ENCODE measurements at regions not wholly inside any gene's neighbourhood (a gene's known extent, or its start where the extent isn't known, plus 50 kb on each side); places are given as distances from the start of the nearest gene placed in this dataset.
"Not testable (repeated sequence)": the region's sequence is repeated elsewhere in the genome, so short reads cannot be mapped to it uniquely, and the experiment has no call there.

DNA sequence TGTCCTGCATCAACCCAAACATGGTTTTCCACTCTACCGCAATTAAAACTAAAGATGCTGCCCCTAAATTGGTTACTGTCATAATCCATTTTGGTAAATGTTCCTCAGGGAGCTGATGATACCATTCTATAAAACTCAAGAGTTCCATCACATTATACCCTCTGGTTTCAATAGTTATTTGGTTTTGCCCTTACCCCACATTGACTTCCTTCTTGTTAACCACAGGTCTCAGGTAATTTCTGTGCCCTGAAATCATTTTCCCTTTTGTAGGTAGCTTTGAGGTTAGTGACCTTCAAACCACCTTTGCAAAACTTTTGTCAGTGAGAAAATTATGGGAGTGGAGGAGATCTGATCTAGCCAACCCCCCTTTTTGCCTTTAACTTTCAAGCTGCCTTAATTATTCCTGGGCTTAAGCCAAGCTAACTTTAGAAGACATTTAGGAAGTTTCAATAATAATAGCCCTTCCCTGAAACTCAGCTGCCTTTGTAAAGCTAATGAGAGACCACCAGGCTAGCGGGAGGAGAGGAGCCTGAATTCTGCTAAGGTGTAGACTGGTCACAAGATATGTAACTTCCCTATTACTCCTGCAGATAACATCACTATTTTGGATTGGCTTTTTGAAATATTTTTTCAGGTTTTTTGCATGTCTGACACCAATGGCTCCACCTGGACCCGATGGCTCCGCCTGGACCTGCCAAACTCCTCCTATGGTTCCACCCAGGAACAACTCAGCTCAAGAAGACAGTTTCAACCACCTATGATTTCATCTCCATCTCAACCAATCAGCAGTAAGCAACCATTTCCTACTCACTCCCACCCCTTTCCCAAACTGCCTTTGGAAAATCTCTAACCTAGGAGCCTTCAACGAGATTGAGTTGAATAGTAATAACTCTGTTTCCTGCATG lies 224.9 kb downstream of the HS3ST3B1 start:
- Histone ChIP-seq H4K20me1 (ENCODE audit: insufficient read depth, poor library complexity, severe bottlenecking) (no peaks in the 10 kb centered on the region), H3K36me3 (replicated peaks; ENCODE audit: insufficient read depth, low read depth) (no peaks in the 10 kb centered on the region), H3K27me3 (no peaks in the 10 kb centered on the region), H3K27ac (no peak overlapping the region), H3K4me2 (no peak overlapping the region), H2AFZ (no peak overlapping the region), H3K4me3 (no peak overlapping the region), H3K4me1 (ENCODE audit: insufficient read depth) (no peaks in the 10 kb centered on the region), H3K9me3 (ENCODE audit: low read depth) (no peaks in the 10 kb centered on the region), H3K79me2 (no peaks in the 10 kb centered on the region), H3K9me2 (replicated peaks; ENCODE audit: insufficient read depth) (no peaks in the 10 kb centered on the region)
- TF ChIP-seq EZH2phosphoT487 (IDR thresholded peaks at IDR 0.05; ENCODE audit: low read depth, severe bottlenecking, unreplicated experiment) (no peak), EZH2 (IDR thresholded peaks at IDR 0.05; ENCODE audit: borderline replicate concordance) (no peak)
- TF ChIP-seq, protein P1, sequence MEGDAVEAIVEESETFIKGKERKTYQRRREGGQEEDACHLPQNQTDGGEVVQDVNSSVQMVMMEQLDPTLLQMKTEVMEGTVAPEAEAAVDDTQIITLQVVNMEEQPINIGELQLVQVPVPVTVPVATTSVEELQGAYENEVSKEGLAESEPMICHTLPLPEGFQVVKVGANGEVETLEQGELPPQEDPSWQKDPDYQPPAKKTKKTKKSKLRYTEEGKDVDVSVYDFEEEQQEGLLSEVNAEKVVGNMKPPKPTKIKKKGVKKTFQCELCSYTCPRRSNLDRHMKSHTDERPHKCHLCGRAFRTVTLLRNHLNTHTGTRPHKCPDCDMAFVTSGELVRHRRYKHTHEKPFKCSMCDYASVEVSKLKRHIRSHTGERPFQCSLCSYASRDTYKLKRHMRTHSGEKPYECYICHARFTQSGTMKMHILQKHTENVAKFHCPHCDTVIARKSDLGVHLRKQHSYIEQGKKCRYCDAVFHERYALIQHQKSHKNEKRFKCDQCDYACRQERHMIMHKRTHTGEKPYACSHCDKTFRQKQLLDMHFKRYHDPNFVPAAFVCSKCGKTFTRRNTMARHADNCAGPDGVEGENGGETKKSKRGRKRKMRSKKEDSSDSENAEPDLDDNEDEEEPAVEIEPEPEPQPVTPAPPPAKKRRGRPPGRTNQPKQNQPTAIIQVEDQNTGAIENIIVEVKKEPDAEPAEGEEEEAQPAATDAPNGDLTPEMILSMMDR (IDR thresholded peaks at IDR 0.05; ENCODE audit: poor library complexity), result no peak
- DNase-seq (ENCODE audit: low spot score), result no peak
- WGBS (ENCODE audit: low lambda C conversion rate, missing lambda C conversion rate), result 70% methylated on average over 5 of the region's 5 CpGs

GRCh38 chr17:14522795-14523387 lies 222.0 kb downstream of the HS3ST3B1 start:
- TF ChIP-seq EZH2 (IDR thresholded peaks at IDR 0.05; ENCODE audit: borderline replicate concordance) (no peak), EZH2phosphoT487 (IDR thresholded peaks at IDR 0.05; ENCODE audit: low read depth, severe bottlenecking, unreplicated experiment) (no peak)
- TF ChIP-seq, protein P1 (IDR thresholded peaks at IDR 0.05; ENCODE audit: poor library complexity), result no peak
- H3K4me3 ChIP-seq, result no peak overlapping the region
- H4K20me1 ChIP-seq (ENCODE audit: insufficient read depth, poor library complexity, severe bottlenecking), result no peaks in the 10 kb centered on the region
- no peak overlapping the region for H3K4me2 ChIP-seq
- no peaks in the 10 kb centered on the region for H3K9me2 ChIP-seq (replicated peaks; ENCODE audit: insufficient read depth)
- H3K36me3 ChIP-seq (replicated peaks; ENCODE audit: insufficient read depth, low read depth), result no peaks in the 10 kb centered on the region
- H3K27me3 ChIP-seq, result no peaks in the 10 kb centered on the region
- H3K9me3 ChIP-seq (ENCODE audit: low read depth), result no peaks in the 10 kb centered on the region
- H3K4me1 ChIP-seq (ENCODE audit: insufficient read depth), result no peaks in the 10 kb centered on the region
- H2AFZ ChIP-seq, result no peak overlapping the region
- H3K27ac ChIP-seq, result no peak overlapping the region
- WGBS (ENCODE audit: low lambda C conversion rate, missing lambda C conversion rate), result 55% methylated on average over 3 of the region's 3 CpGs
- no peak for DNase-seq (ENCODE audit: low spot score)
- no peaks in the 10 kb centered on the region for H3K79me2 ChIP-seq

DNA sequence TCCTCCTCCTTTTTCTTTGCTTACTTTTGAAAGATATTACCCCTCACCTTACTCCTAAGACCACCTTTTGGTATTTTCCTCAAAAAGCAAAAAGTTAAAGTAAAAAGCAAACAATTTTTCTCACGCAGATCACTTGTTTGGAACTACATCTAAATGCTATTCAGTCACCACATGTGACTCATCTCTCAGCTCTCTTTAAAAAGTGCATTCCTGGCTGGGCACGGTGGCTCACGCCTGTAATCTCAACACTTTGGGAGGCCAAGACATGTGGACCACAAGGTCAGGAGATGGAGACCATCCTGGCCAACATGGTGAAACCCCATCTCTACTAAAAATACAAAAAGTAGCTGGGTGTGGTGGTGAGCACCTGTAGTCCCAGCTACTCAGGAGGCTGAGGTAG lies 218.0 kb downstream of the HS3ST3B1 start:
- not testable (repeated sequence) for H3K4me2 ChIP-seq

DNA sequence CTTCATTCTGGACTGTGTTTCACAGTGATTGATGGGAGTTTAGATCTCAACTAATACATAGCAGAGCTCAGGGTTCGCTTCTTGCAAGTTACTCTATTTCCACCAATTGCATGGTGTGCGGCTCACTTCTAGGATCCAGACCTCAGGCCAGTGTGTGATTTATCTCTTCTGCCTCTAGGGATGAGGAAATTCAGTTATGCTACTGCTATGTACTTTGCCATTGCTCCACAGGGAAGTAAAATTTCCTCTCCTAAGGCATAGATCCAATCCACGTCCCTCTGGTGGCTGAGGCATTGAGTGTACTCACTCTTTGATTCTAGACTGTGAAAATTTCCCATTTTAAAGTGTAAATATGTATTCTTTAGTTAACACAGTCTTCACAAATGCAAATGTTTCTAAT lies 214.1 kb downstream of the HS3ST3B1 start:
- WGBS (ENCODE audit: low lambda C conversion rate, missing lambda C conversion rate), result 77% methylated on average over 3 of the region's 3 CpGs
- no peak for TF ChIP-seq EZH2 (IDR thresholded peaks at IDR 0.05; ENCODE audit: borderline replicate concordance)
- no peak for TF ChIP-seq EZH2phosphoT487 (IDR thresholded peaks at IDR 0.05; ENCODE audit: low read depth, severe bottlenecking, unreplicated experiment)
- TF ChIP-seq, protein P1 (IDR thresholded peaks at IDR 0.05; ENCODE audit: poor library complexity), result no peak

More for the DNA sequence above, 218.0 kb downstream of the HS3ST3B1 start:
- H3K79me2 ChIP-seq; H3K9me3 ChIP-seq (ENCODE audit: low read depth); H2AFZ ChIP-seq; H3K36me3 ChIP-seq (replicated peaks; ENCODE audit: insufficient read depth, low read depth); H3K4me1 ChIP-seq (ENCODE audit: insufficient read depth); H3K27ac ChIP-seq; H3K4me3 ChIP-seq; DNase-seq (ENCODE audit: low spot score); H4K20me1 ChIP-seq (ENCODE audit: insufficient read depth, poor library complexity, severe bottlenecking); H3K27me3 ChIP-seq; H3K9me2 ChIP-seq (replicated peaks; ENCODE audit: insufficient read depth): not testable (repeated sequence)
- 78% methylated on average over 3 of the region's 3 CpGs for WGBS (ENCODE audit: low lambda C conversion rate, missing lambda C conversion rate)

More for the DNA sequence above, 214.1 kb downstream of the HS3ST3B1 start:
- no peaks in the 10 kb centered on the region for H3K79me2 ChIP-seq
- H3K36me3 ChIP-seq (replicated peaks; ENCODE audit: insufficient read depth, low read depth), result no peaks in the 10 kb centered on the region
- H3K27ac ChIP-seq, result no peak overlapping the region
- H2AFZ ChIP-seq, result no peak overlapping the region
- no peaks in the 10 kb centered on the region for H3K4me1 ChIP-seq (ENCODE audit: insufficient read depth)
- H3K4me2 ChIP-seq, result no peak overlapping the region
- H3K27me3 ChIP-seq, result no peaks in the 10 kb centered on the region
- H4K20me1 ChIP-seq (ENCODE audit: insufficient read depth, poor library complexity, severe bottlenecking), result no peaks in the 10 kb centered on the region
- H3K9me3 ChIP-seq (ENCODE audit: low read depth), result no peaks in the 10 kb centered on the region
- H3K4me3 ChIP-seq, result no peak overlapping the region
- peak; percentile 4 for DNase-seq (ENCODE audit: low spot score)
- no peaks in the 10 kb centered on the region for H3K9me2 ChIP-seq (replicated peaks; ENCODE audit: insufficient read depth)

Data from hepatocyte (in vitro differentiated cells).